ENCODE measurements at regions not wholly inside any gene's neighbourhood (a gene's known extent, or its start where the extent isn't known, plus 50 kb on each side); places are given as distances from the start of the nearest gene placed in this dataset.
A peak's percentile ranks its signal among the peaks of the same experiment; 100 is the strongest.

GRCh38 chr18:68098655-68099054, 582.1 kb upstream of the DSEL start:
- no peak overlapping the region for H3K4me3 ChIP-seq (ENCODE audit: low read length)
- TF ChIP-seq CTCF (conservative IDR thresholded peaks at IDR 0.05; ENCODE audit: low read length): no peak
- DNase-seq (ENCODE audit: low read depth): no peak

GRCh38 chr18:68086481-68086880, 570.0 kb upstream of the DSEL start:
- no peak for DNase-seq (ENCODE audit: low read depth)
- H3K4me3 ChIP-seq (ENCODE audit: low read length): no peak overlapping the region
- TF ChIP-seq CTCF (conservative IDR thresholded peaks at IDR 0.05; ENCODE audit: low read length): no peak

GRCh38 chr18:68085251-68085650, 568.7 kb upstream of the DSEL start:
- no peak for DNase-seq (ENCODE audit: low read depth)
- TF ChIP-seq CTCF (conservative IDR thresholded peaks at IDR 0.05; ENCODE audit: low read length): no peak
- no peak overlapping the region for H3K4me3 ChIP-seq (ENCODE audit: low read length)

- TF ChIP-seq CTCF (conservative IDR thresholded peaks at IDR 0.05; ENCODE audit: low read length): no peak
These were observed 567.3 kb upstream of the DSEL start for GRCh38 chr18:68083776-68084175.

GRCh38 chr18:68083131-68083530, 566.6 kb upstream of the DSEL start:
- DNase-seq (ENCODE audit: low read depth): peak; percentile 87
- no peak overlapping the region for H3K4me3 ChIP-seq (ENCODE audit: low read length)
- no peak for TF ChIP-seq CTCF (conservative IDR thresholded peaks at IDR 0.05; ENCODE audit: low read length)

More at GRCh38 chr18:68083776-68084175, 567.3 kb upstream of the DSEL start:
- DNase-seq (ENCODE audit: low read depth): no peak
- H3K4me3 ChIP-seq (ENCODE audit: low read length): no peak overlapping the region

GRCh38 chr18:68072744-68073143, 556.2 kb upstream of the DSEL start:
- DNase-seq (ENCODE audit: low read depth): no peak

GRCh38 chr18:68060871-68061270, 544.4 kb upstream of the DSEL start:
- no peak overlapping the region for H3K4me3 ChIP-seq (ENCODE audit: low read length)
- no peak for DNase-seq (ENCODE audit: low read depth)
- TF ChIP-seq CTCF (conservative IDR thresholded peaks at IDR 0.05; ENCODE audit: low read length): no peak

More at GRCh38 chr18:68072744-68073143, 556.2 kb upstream of the DSEL start:
- no peak overlapping the region for H3K4me3 ChIP-seq (ENCODE audit: low read length)
- TF ChIP-seq CTCF (conservative IDR thresholded peaks at IDR 0.05; ENCODE audit: low read length): no peak
